ENCODE measurements at regions not wholly inside any gene's neighbourhood (a gene's known extent, or its start where the extent isn't known, plus 50 kb on each side); places are given as distances from the start of the nearest gene placed in this dataset.

DNA sequence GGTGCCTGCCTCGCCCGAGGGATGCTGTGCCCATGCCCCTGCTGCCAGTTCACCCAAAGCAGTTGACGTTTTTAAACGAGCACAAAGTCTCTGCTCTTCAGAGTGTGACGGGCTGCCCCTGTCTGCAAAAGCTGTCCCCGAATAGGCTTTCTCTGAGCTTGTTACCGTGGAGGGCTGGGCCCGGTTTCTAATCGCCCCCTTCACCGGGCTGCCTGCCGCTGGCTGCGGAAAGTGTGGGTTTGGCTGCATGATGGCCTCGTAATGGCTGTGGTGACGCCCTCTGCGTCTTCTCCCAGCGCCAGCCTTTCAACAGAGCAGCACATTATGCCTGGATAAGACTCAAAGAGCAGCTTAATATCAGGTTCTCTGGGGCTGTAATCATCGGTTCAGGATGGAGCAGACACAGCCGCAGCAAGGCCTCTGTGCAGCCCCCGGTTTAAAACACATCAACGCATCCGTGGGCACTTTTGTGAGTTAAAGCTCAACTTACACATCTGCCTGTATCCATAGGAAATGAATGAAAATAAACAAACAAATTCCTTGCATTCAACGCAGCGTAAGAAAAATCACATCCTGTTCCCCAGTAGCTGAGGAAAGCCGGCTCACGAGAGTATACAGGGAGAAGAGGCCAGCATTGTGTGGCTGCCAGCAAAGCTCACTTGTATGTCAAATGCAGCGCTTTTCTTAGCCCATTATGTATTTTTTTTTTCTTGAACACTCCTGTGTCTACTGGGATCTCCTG, 166.4 kb upstream of the SOX1 start:
- no peak for TF ChIP-seq EZH2 (IDR thresholded peaks at IDR 0.05; ENCODE audit: borderline replicate concordance, insufficient read depth, low read depth, low read length, poor library complexity, severe bottlenecking)
- TF ChIP-seq, protein P1, sequence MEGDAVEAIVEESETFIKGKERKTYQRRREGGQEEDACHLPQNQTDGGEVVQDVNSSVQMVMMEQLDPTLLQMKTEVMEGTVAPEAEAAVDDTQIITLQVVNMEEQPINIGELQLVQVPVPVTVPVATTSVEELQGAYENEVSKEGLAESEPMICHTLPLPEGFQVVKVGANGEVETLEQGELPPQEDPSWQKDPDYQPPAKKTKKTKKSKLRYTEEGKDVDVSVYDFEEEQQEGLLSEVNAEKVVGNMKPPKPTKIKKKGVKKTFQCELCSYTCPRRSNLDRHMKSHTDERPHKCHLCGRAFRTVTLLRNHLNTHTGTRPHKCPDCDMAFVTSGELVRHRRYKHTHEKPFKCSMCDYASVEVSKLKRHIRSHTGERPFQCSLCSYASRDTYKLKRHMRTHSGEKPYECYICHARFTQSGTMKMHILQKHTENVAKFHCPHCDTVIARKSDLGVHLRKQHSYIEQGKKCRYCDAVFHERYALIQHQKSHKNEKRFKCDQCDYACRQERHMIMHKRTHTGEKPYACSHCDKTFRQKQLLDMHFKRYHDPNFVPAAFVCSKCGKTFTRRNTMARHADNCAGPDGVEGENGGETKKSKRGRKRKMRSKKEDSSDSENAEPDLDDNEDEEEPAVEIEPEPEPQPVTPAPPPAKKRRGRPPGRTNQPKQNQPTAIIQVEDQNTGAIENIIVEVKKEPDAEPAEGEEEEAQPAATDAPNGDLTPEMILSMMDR (IDR thresholded peaks at IDR 0.05): no peak

Data from B cell (primary cell).